ENCODE measurements at regions not wholly inside any gene's neighbourhood (a gene's known extent, or its start where the extent isn't known, plus 50 kb on each side); places are given as distances from the start of the nearest gene placed in this dataset.

- no peak for DNase-seq (ENCODE audit: low read depth, low spot score)
Measured at GRCh38 chr16:85454171-85454872, 158.8 kb upstream of the GSE1 start.

GRCh38 chr16:85455534-85455933 lies 157.6 kb upstream of the GSE1 start:
- DNase-seq (ENCODE audit: low read depth, low spot score): no peak

GRCh38 chr16:85457366-85457765 lies 155.8 kb upstream of the GSE1 start:
- no peak for DNase-seq (ENCODE audit: low read depth, low spot score)

- no peak for DNase-seq (ENCODE audit: low read depth, low spot score)
Measured at GRCh38 chr16:85458968-85459367, 154.2 kb upstream of the GSE1 start.

- peak; percentile 37 for DNase-seq (ENCODE audit: low read depth, low spot score)
Measured at GRCh38 chr16:85459529-85460251, 153.4 kb upstream of the GSE1 start.

GRCh38 chr16:85460252-85461021 lies 152.7 kb upstream of the GSE1 start:
- peak; percentile 43 for DNase-seq (ENCODE audit: low read depth, low spot score)

GRCh38 chr16:85461022-85461813 lies 151.9 kb upstream of the GSE1 start:
- peak; percentile 50 for DNase-seq (ENCODE audit: low read depth, low spot score)

GRCh38 chr16:85461814-85462713 lies 151.1 kb upstream of the GSE1 start:
- DNase-seq (ENCODE audit: low read depth, low spot score): peak; percentile 76

GRCh38 chr16:85462714-85463611 lies 150.2 kb upstream of the GSE1 start:
- DNase-seq (ENCODE audit: low read depth, low spot score): no peak

- DNase-seq (ENCODE audit: low read depth, low spot score): no peak
Measured at GRCh38 chr16:85463672-85464382, 149.3 kb upstream of the GSE1 start.

- no peak for DNase-seq (ENCODE audit: low read depth, low spot score)
Measured at GRCh38 chr16:85464383-85465305, 148.5 kb upstream of the GSE1 start.

- DNase-seq (ENCODE audit: low read depth, low spot score): no peak
Measured at GRCh38 chr16:85465328-85466303, 147.5 kb upstream of the GSE1 start.

- DNase-seq (ENCODE audit: low read depth, low spot score): no peak
Measured at GRCh38 chr16:85466304-85466700, 146.8 kb upstream of the GSE1 start.

GRCh38 chr16:85466989-85467388 lies 146.1 kb upstream of the GSE1 start:
- DNase-seq (ENCODE audit: low read depth, low spot score): no peak

GRCh38 chr16:85469929-85470590 lies 143.1 kb upstream of the GSE1 start:
- DNase-seq (ENCODE audit: low read depth, low spot score): no peak

- no peak for DNase-seq (ENCODE audit: low read depth, low spot score)
Measured at GRCh38 chr16:85470873-85471272, 142.2 kb upstream of the GSE1 start.
